Cardiac muscle cell (in vitro differentiated cells and primary cell): ENCODE measurements at regions not wholly inside any gene's neighbourhood (a gene's known extent, or its start where the extent isn't known, plus 50 kb on each side); places are given as distances from the start of the nearest gene placed in this dataset.

Source experiments
- DNase-seq, 2 donors: peaks; one replicate each; pipeline versions ENCODE4 v3.0.0 to v3.0.0-alpha.2; 2010 to 2017; ENCODE audit warnings: low read depth in 1 of 2, low spot score in 1 of 2
- H3K27ac ChIP-seq: fragments of 200-600 bp; sonication (generic); 2 replicates; pipeline ENCODE4 v1.5.1; 2016
- H3K27me3 ChIP-seq: fragments of 200-600 bp; sonication (generic); 2 replicates; pipeline ENCODE4 v1.6.0; 2016; ENCODE audit warnings: control low read depth
- H3K36me3 ChIP-seq: fragments of 200-600 bp; sonication (generic); 2 replicates; pipeline ENCODE4 v1.5.1; 2016; ENCODE audit warnings: control low read depth
- H3K4me1 ChIP-seq: fragments of 200-600 bp; sonication (generic); 2 replicates; pipeline ENCODE4 v1.8.1; 2017; ENCODE audit warnings: low read depth, mild to moderate bottlenecking, mixed run types
- H3K4me3 ChIP-seq: fragments of 200-600 bp; sonication (generic); 2 replicates; pipeline ENCODE4 v1.5.1; 2016; ENCODE audit warnings: mild to moderate bottlenecking
- H3K9me3 ChIP-seq: fragments of 200-600 bp; sonication (generic); 2 replicates; pipeline ENCODE4 v1.5.1; 2017; ENCODE audit warnings: low read depth, mild to moderate bottlenecking, control low read depth
- TF ChIP-seq, protein P1 (sequence below): IDR thresholded peaks from 2 replicates; pipeline ENCODE4 v1.5.1; 2012; ENCODE audit warnings: low read depth, mild to moderate bottlenecking, low read length

GRCh38 chr4:64216741-64217140, 192.5 kb downstream of the TECRL start:
- TF ChIP-seq, protein P1, sequence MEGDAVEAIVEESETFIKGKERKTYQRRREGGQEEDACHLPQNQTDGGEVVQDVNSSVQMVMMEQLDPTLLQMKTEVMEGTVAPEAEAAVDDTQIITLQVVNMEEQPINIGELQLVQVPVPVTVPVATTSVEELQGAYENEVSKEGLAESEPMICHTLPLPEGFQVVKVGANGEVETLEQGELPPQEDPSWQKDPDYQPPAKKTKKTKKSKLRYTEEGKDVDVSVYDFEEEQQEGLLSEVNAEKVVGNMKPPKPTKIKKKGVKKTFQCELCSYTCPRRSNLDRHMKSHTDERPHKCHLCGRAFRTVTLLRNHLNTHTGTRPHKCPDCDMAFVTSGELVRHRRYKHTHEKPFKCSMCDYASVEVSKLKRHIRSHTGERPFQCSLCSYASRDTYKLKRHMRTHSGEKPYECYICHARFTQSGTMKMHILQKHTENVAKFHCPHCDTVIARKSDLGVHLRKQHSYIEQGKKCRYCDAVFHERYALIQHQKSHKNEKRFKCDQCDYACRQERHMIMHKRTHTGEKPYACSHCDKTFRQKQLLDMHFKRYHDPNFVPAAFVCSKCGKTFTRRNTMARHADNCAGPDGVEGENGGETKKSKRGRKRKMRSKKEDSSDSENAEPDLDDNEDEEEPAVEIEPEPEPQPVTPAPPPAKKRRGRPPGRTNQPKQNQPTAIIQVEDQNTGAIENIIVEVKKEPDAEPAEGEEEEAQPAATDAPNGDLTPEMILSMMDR: no peak
- H3K27ac ChIP-seq: no peak overlapping the region
- H3K4me3 ChIP-seq: no peak overlapping the region
- no peak for DNase-seq
- H3K27me3 ChIP-seq: no peaks in the 10 kb centered on the region
- H3K36me3 ChIP-seq: no peaks in the 10 kb centered on the region
- H3K9me3 ChIP-seq: no peaks in the 10 kb centered on the region
- H3K4me1 ChIP-seq: no peaks in the 10 kb centered on the region

DNA sequence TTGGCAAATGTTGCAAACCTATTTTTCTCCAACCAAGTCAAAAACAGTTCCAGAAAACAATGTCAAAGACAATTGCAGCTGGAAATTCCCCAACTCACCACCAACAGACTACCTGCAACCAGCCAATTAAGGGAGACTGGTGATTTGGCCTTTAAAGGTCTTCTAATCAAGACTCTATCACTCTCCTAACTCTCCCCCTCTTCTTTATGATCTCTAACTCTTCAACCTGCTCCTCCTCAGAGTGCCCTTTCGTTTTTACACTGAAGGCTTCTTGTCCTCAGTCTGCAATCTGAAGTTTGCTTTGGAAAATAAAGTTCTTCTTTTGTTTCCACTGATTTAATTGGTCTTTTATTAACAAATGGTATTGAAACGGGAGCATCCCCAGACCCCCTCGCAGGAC, 203.9 kb downstream of the TECRL start:
- H3K4me3 ChIP-seq: no peak overlapping the region
- no peaks in the 10 kb centered on the region for H3K27me3 ChIP-seq
- H3K36me3 ChIP-seq: no peaks in the 10 kb centered on the region
- DNase-seq: no peak
- TF ChIP-seq, protein P1: no peak
- no peaks in the 10 kb centered on the region for H3K4me1 ChIP-seq
- no peak overlapping the region for H3K27ac ChIP-seq
- no peaks in the 10 kb centered on the region for H3K9me3 ChIP-seq

- no peak for DNase-seq
- Histone ChIP-seq H3K27ac (no peak overlapping the region), H3K4me3 (no peak overlapping the region), H3K36me3 (no peaks in the 10 kb centered on the region), H3K9me3 (no peaks in the 10 kb centered on the region), H3K4me1 (peaks cover 16% of the 10 kb centered on the region), H3K27me3 (no peaks in the 10 kb centered on the region)
- TF ChIP-seq, protein P1: no peak
Measured at GRCh38 chr4:64200001-64200555, 209.2 kb downstream of the TECRL start.

DNA sequence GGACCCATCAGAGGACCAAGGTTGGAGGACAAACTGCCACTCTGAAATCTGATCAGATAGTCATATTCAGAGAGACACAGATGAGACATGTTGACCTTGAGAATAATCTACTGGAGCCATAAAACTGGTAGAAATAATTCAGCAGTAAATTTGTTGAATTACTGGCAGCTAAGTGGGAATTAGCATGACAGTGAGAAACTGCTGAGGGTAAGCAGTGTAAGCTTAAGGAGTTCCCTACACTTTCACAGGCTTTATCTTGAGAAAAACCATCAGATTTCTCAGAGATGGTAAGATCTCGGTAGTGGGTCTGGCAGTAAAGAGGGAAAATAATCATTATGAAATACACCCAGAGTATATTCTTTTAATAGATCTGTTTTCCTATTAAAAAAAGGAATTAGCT, 213.7 kb downstream of the TECRL start:
- no peaks in the 10 kb centered on the region for H3K27me3 ChIP-seq
- H3K36me3 ChIP-seq: no peaks in the 10 kb centered on the region
- peak overlapping the region; percentile 41 for H3K27ac ChIP-seq
- TF ChIP-seq, protein P1: no peak
- no peaks in the 10 kb centered on the region for H3K9me3 ChIP-seq
- H3K4me3 ChIP-seq: no peak overlapping the region
- H3K4me1 ChIP-seq: peaks cover 44% of the 10 kb centered on the region
- DNase-seq: no peak

- Histone ChIP-seq H3K4me3 (no peak overlapping the region), H3K4me1 (peaks cover 44% of the 10 kb centered on the region), H3K9me3 (no peaks in the 10 kb centered on the region), H3K27ac (peak overlapping the region; percentile 42), H3K27me3 (no peaks in the 10 kb centered on the region), H3K36me3 (no peaks in the 10 kb centered on the region)
- TF ChIP-seq, protein P1: no peak
- peak in 1 of 2 donors; percentile 36 for DNase-seq
Measured at GRCh38 chr4:64192731-64193412, 216.4 kb downstream of the TECRL start.
